ENCODE measurements at regions not wholly inside any gene's neighbourhood (a gene's known extent, or its start where the extent isn't known, plus 50 kb on each side); places are given as distances from the start of the nearest gene placed in this dataset.

DNA sequence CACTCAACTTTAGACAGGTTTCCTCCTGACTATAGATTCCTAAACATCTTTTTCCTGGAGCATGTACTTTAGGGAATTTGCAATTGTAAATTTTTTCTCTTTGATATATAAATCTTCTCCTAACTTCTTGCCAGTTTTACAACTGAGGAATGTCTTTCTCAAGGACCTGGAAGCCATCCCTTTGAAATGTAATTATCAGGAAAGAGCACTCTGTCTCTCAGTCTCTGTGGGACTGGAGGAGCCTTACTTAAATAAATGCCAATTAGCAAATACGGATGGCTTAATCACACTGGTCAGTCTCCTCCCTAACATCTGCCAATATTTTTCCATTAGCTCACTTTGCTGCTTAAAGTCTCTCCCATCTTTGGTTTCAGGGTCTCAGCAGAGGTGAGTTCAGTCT, 344.3 kb upstream of the ARRDC3 start:
- POLR2A ChIA-PET: no interaction called here
- CTCF ChIA-PET: no interaction called here
- H3K4me3 ChIP-seq (ENCODE audit: low read depth, low read length): no peak overlapping the region
- DNase-seq (ENCODE audit: low read depth, low spot score): no peak
- TF ChIP-seq, protein P1, sequence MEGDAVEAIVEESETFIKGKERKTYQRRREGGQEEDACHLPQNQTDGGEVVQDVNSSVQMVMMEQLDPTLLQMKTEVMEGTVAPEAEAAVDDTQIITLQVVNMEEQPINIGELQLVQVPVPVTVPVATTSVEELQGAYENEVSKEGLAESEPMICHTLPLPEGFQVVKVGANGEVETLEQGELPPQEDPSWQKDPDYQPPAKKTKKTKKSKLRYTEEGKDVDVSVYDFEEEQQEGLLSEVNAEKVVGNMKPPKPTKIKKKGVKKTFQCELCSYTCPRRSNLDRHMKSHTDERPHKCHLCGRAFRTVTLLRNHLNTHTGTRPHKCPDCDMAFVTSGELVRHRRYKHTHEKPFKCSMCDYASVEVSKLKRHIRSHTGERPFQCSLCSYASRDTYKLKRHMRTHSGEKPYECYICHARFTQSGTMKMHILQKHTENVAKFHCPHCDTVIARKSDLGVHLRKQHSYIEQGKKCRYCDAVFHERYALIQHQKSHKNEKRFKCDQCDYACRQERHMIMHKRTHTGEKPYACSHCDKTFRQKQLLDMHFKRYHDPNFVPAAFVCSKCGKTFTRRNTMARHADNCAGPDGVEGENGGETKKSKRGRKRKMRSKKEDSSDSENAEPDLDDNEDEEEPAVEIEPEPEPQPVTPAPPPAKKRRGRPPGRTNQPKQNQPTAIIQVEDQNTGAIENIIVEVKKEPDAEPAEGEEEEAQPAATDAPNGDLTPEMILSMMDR (IDR thresholded peaks at IDR 0.05; ENCODE audit: insufficient read depth, low read length, missing control alignments): no peak

- ChIA-PET CTCF (no interaction called here), POLR2A (no interaction called here)
- TF ChIP-seq, protein P1 (IDR thresholded peaks at IDR 0.05; ENCODE audit: insufficient read depth, low read length, missing control alignments): no peak
These were observed 339.8 kb upstream of the ARRDC3 start for GRCh38 chr5:91722736-91723467.

DNA sequence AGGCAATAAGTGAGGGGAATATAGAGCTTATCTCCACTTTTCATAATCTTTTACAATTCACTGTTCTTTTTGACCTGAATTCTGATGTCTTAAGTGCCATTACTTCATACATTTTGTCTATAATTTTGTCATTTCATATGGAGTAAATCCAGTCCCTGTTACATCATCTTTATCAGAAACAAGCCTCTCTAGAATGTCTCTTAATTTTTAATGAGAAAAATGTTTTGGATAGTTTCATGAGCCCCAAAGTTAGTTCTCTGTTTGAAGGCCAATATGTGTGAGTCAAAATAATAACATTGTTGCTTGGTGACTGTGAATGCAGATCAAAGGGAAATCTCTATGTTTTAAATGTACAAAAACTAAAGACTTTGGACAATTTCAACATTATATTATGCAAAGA, 329.6 kb upstream of the ARRDC3 start:
- TF ChIP-seq, protein P1 (IDR thresholded peaks at IDR 0.05; ENCODE audit: insufficient read depth, low read length, missing control alignments): no peak
- DNase-seq (ENCODE audit: low read depth, low spot score): no peak
- no peak overlapping the region for H3K4me3 ChIP-seq (ENCODE audit: low read depth, low read length)
- ChIA-PET POLR2A (no interaction called here), CTCF (no interaction called here)

More at GRCh38 chr5:91722736-91723467, 339.8 kb upstream of the ARRDC3 start:
- no peak for DNase-seq (ENCODE audit: low read depth, low spot score)
- H3K4me3 ChIP-seq (ENCODE audit: low read depth, low read length): no peak overlapping the region

DNA sequence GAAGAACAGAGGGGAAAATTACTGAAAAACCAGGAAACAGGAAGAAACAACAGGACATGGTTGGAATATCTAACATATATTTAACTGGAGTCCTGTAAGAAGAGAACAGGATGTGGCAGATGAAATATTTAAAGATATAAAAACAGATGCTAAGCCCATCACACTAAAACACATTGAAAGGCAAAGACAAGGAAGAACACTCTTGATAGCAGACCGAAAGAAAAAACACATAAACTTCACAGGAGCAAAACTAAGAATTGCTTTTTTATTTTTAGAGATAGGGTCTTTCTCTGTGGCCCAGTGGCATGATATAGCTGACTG, 324.4 kb upstream of the ARRDC3 start:
- ChIA-PET POLR2A (no interaction called here), CTCF (no interaction called here)
- no peak for DNase-seq (ENCODE audit: low read depth, low spot score)
- TF ChIP-seq, protein P1 (IDR thresholded peaks at IDR 0.05; ENCODE audit: insufficient read depth, low read length, missing control alignments): no peak
- H3K4me3 ChIP-seq (ENCODE audit: low read depth, low read length): no peak overlapping the region

- CTCF ChIA-PET: no interaction called here
- DNase-seq (ENCODE audit: low read depth, low spot score): no peak
- TF ChIP-seq, protein P1 (IDR thresholded peaks at IDR 0.05; ENCODE audit: insufficient read depth, low read length, missing control alignments): no peak
These were observed 323.8 kb upstream of the ARRDC3 start for GRCh38 chr5:91706785-91707520.

GRCh38 chr5:91703128-91703527, 320.0 kb upstream of the ARRDC3 start:
- H3K4me3 ChIP-seq (ENCODE audit: low read depth, low read length): no peak overlapping the region
- TF ChIP-seq, protein P1 (IDR thresholded peaks at IDR 0.05; ENCODE audit: insufficient read depth, low read length, missing control alignments): no peak
- DNase-seq (ENCODE audit: low read depth, low spot score): no peak
- POLR2A ChIA-PET: no interaction called here
- CTCF ChIA-PET: no interaction called here

More at GRCh38 chr5:91706785-91707520, 323.8 kb upstream of the ARRDC3 start:
- no peak overlapping the region for H3K4me3 ChIP-seq (ENCODE audit: low read depth, low read length)
- POLR2A ChIA-PET: no interaction called here

Data from AG04449 (cell line).